Fibroblast of villous mesenchyme (primary cell): ENCODE measurements at regions not wholly inside any gene's neighbourhood (a gene's known extent, or its start where the extent isn't known, plus 50 kb on each side); places are given as distances from the start of the nearest gene placed in this dataset. TPM values are rescaled to one million over a fixed set of nuclear protein-coding genes. Genes with fewer than 3 reads are reported as not detected.
"Not testable (repeated sequence)": the region's sequence is repeated elsewhere in the genome, so short reads cannot be mapped to it uniquely, and the experiment has no call there.

Experiments used
- DNase-seq: peaks from one replicate; pipeline ENCODE4 v3.0.0-alpha.2; 2010; ENCODE audit warnings: low read depth
- H3K4me3 ChIP-seq: 2 replicates; pipeline ENCODE4 v1.5.1; 2011; ENCODE audit warnings: low read depth, mild to moderate bottlenecking, low read length
- CTCF ChIP-seq: IDR thresholded peaks from 2 replicates; pipeline ENCODE4 v1.5.1; 2012; ENCODE audit warnings: low read depth, mild to moderate bottlenecking, low read length; ENCODE audit not compliant: insufficient read depth
- small RNA-seq: library from RNA; depleted of rRNA; stranded (forward); fragments of <200 nt; gene quantifications from one replicate; pipeline ENCODE3, GENCODE V24; 2012

GRCh38 chr10:27319752-27320431 is 79.3 kb upstream of the ACBD5 start:
- peak; percentile 32 for DNase-seq
- peak overlapping the region; percentile 41 for H3K4me3 ChIP-seq
- no peak for TF ChIP-seq CTCF

GRCh38 chr10:27319139-27319538 is 78.5 kb upstream of the ACBD5 start:
- not testable (repeated sequence) for DNase-seq, H3K4me3 ChIP-seq

- DNase-seq, H3K4me3 ChIP-seq: not testable (repeated sequence)
Measured at GRCh38 chr10:27315082-27315481, 74.5 kb upstream of the ACBD5 start.

- DNase-seq, H3K4me3 ChIP-seq: not testable (repeated sequence)
Measured at GRCh38 chr10:27313586-27313985, 73.0 kb upstream of the ACBD5 start.

- H3K4me3 ChIP-seq = no peak overlapping the region
- TF ChIP-seq CTCF = no peak
- DNase-seq = no peak
Measured at GRCh38 chr10:27312854-27313253, 72.3 kb upstream of the ACBD5 start.

- peak; percentile 2 for DNase-seq
- peak overlapping the region; percentile 12 for H3K4me3 ChIP-seq
Measured at GRCh38 chr10:27311809-27312208, 71.2 kb upstream of the ACBD5 start.

GRCh38 chr10:27298522-27298850 is 57.9 kb upstream of the ACBD5 start:
- not testable (repeated sequence) for H3K4me3 ChIP-seq

GRCh38 chr10:27297844-27298521 is 57.4 kb upstream of the ACBD5 start:
- H3K4me3 ChIP-seq = no peak overlapping the region
- no peak for DNase-seq
- TF ChIP-seq CTCF = no peak

More at GRCh38 chr10:27298522-27298850, 57.9 kb upstream of the ACBD5 start:
- not testable (repeated sequence) for DNase-seq

- not testable (repeated sequence) for H3K4me3 ChIP-seq, DNase-seq
Measured at GRCh38 chr10:27296285-27296684, 55.7 kb upstream of the ACBD5 start.

GRCh38 chr10:27291253-27291895 is 50.8 kb upstream of the ACBD5 start:
- not testable (repeated sequence) for H3K4me3 ChIP-seq, DNase-seq

Small RNA genes in the stretch of these regions (small RNA-seq; reads per million reads assigned to genes)
- gene RNU6-452P (not detected), gene RNU6-666P (not detected), gene TRIAP1P1 (not detected)
